ENCODE measurements at regions not wholly inside any gene's neighbourhood (a gene's known extent, or its start where the extent isn't known, plus 50 kb on each side); places are given as distances from the start of the nearest gene placed in this dataset.
A peak's percentile ranks its signal among the peaks of the same experiment; 100 is the strongest.

DNA sequence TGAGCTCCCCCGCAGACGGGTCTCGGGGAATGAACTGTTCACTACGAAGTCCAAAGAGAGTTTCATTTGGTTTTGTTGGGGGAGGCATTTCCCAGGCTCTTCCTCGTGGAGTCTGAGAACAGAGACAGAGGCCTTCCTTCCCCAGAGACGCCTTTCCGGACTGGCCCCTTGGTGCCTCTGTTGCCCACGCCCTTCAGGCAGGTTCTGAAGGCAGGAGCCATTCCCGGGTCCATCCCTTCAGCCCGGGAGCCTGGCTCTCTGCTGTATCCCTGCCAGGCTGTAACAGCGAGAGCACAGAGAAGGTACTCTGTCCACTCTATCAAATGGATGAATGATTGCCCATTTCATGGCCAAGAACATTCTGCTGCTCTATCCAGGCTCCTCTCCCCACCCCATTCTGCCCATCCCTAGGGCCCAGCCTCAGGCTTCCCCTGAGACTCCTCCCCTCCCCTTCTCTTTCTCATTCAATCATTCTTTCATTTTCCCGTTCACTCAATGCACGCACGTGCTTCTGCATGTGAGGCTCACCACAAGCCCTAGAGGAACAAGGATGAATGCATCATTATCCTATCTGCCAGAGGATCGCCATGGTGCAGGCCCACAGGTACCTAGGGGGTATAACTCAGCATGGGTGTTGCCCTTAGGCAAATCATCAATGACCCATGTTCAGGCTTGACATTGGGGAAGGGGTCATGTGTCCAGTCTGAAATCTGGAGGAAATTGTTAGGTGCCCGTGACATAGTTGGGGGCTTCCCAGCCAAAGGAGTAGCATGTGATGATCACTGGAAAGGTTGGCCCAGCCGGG is 298.6 kb downstream of the ZNF536 start:
- no peak for TF ChIP-seq CTCF (IDR thresholded peaks at IDR 0.05)
- no peak for DNase-seq
- Histone ChIP-seq H3K4me3 (no peak overlapping the region), H3K4me1 (ENCODE audit: low read depth) (no peaks in the 10 kb centered on the region), H3K9me3 (no peaks in the 10 kb centered on the region), H3K36me3 (ENCODE audit: low read depth) (no peaks in the 10 kb centered on the region)
- intact Hi-C loops (cut with DNase I, micrococcal nuclease), result no loop called here
- ATAC-seq, result no peak

GRCh38 chr19:30670011-30670329 is 297.8 kb downstream of the ZNF536 start:
- Histone ChIP-seq H3K4me3 (no peak overlapping the region), H3K36me3 (ENCODE audit: low read depth) (no peaks in the 10 kb centered on the region), H3K4me1 (ENCODE audit: low read depth) (no peaks in the 10 kb centered on the region), H3K9me3 (no peaks in the 10 kb centered on the region)
- no peak for DNase-seq
- ATAC-seq, result no peak
- no peak for TF ChIP-seq CTCF (IDR thresholded peaks at IDR 0.05)
- intact Hi-C loops (cut with DNase I, micrococcal nuclease), result no loop called here

DNA sequence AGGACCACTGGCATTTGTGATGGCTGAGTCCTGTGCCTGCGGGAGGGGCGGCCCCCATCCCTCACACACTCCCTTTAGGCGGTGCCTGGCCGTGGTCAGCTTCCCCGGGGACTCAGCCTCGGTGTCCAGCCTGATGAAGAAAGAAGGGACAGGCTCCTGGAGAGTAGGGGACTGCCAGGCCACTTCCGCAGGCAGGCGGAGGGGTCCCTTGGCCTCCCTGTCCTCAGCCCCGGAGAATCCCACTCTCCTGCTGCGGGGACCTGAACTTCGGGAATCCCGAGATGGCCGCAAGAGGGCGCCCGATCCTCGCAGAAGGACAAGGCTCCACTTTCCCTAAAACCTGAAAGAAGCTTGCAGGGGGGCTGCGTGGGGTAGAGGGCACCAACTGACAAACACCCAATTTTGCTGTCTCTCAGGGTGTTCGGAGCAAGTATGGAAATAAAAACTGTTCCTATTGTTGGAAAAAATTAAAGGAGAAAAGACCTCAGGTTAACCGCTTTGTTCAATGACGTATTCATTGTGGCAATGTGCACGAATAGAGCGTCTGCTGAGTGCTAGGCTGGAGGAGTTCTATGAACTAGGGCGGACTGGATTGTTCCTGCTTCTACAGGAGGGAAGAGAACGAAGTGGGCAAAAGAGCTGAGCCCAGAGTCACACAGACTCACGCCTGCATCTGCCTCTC is 297.3 kb downstream of the ZNF536 start:
- peak; percentile 31 for ATAC-seq
- no peaks in the 10 kb centered on the region for H3K36me3 ChIP-seq (ENCODE audit: low read depth)
- intact Hi-C loops (cut with DNase I, micrococcal nuclease), result no loop called here
- no peak overlapping the region for H3K4me3 ChIP-seq
- TF ChIP-seq CTCF (IDR thresholded peaks at IDR 0.05), result peak; percentile 34
- H3K4me1 ChIP-seq (ENCODE audit: low read depth), result no peaks in the 10 kb centered on the region
- peak in 2 of 3 donors; percentile 62 to 74 for DNase-seq
- no peaks in the 10 kb centered on the region for H3K9me3 ChIP-seq

DNA sequence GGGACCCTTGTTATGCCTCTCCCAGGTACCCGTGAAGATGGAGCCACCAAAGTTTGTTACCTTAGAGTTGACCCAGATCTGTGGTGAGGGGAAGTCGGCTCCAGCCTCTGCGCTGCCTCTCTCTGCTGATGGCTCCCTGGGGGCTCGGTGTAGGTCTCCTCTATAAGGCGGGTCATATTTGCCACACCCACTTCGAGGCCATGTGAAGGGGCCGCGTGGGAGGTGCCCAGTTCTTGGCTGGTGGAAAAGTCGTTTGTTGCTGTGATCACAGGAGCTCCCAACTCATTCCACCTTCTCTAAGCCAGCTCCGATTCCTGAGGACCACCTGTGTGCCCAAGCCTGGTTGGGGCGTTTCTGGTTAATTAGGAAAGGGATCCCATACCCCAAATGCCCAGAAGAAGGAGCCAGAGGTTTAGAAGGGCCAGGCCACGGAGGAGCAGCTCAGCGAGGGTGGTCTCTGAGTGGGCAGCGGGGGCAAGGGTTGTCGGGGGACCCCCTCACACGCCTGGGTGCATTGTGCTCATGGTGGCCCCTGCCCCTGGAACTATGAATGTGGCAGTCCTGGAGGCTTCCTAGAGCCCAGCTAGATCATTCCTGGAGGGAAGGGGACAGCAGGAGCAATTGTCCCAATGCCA is 296.5 kb downstream of the ZNF536 start:
- Histone ChIP-seq H3K4me3 (no peak overlapping the region), H3K36me3 (ENCODE audit: low read depth) (no peaks in the 10 kb centered on the region), H3K9me3 (no peaks in the 10 kb centered on the region), H3K4me1 (ENCODE audit: low read depth) (no peaks in the 10 kb centered on the region)
- DNase-seq (no peak), ATAC-seq (no peak)
- intact Hi-C loops (cut with DNase I, micrococcal nuclease), result no loop called here
- no peak for TF ChIP-seq CTCF (IDR thresholded peaks at IDR 0.05)

DNA sequence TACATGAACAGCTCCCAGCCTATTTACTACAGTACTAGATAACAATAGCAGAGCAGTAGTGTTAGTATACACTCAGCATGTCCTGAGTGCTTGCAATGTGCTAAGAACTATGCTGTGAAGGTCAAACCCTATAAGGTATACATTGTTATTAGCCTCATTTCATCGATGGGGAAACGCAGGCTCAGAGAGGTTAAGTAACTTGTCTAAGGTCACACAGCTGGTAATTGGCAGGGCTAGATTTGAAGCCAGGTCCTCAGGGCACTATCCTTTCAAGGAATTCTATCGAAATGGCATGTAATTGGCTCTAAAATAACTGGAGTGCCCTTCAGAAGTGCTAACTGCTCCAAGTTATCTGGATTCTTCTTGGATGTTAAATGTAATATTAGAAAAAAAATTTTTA is 295.6 kb downstream of the ZNF536 start:
- TF ChIP-seq CTCF (IDR thresholded peaks at IDR 0.05), result no peak
- DNase-seq, result no peak
- intact Hi-C loops (cut with DNase I, micrococcal nuclease), result no loop called here
- ATAC-seq, result no peak
- Histone ChIP-seq H3K4me1 (ENCODE audit: low read depth) (no peaks in the 10 kb centered on the region), H3K4me3 (no peak overlapping the region), H3K36me3 (ENCODE audit: low read depth) (no peaks in the 10 kb centered on the region), H3K9me3 (no peaks in the 10 kb centered on the region)
